Spleen (tissue), 7 donors: ENCODE measurements at regions not wholly inside any gene's neighbourhood (a gene's known extent, or its start where the extent isn't known, plus 50 kb on each side); places are given as distances from the start of the nearest gene placed in this dataset.

ENCODE experiments used
- POLR2A ChIP-seq, 3 donors: fragments of 450-650 bp; IDR thresholded peaks; one replicate each; pipeline ENCODE4 v1.5.1; 2017; ENCODE audit warnings: antibody characterized with exemption in 3 of 3, mild to moderate bottlenecking in 1 of 3
- POLR2AphosphoS5 ChIP-seq, 3 donors: sonication (generic); formaldehyde crosslinking; IDR thresholded peaks; one replicate each; pipeline ENCODE4 v1.5.1; 2017; ENCODE audit warnings: antibody characterized with exemption in 3 of 3
- TF ChIP-seq, protein P1 (sequence below), 11 experiments: fragments of 200-600 bp in 7 of 11; fragments of 450-650 bp in 4 of 11; sonication (generic) in 4 of 11; IDR thresholded peaks in 8 of 11; conservative IDR thresholded peaks in 3 of 11; 1 replicate in 7 of 11; 2 replicates in 4 of 11; pipeline versions ENCODE4 v1.4.0 to v1.8.0; 2016 to 2021; ENCODE audit warnings: antibody characterized with exemption in 11 of 11, inconsistent platforms in 4 of 11, mild to moderate bottlenecking in 1 of 11
- donor health status: DM: no; HTN: no; CAD: no; lungs with moderate emphysema.
- donor health status: DM: no; HTN: no; CAD: no.
- donor health status: DM: no; HTN: no; CAD: no.

- TF ChIP-seq, protein P1, sequence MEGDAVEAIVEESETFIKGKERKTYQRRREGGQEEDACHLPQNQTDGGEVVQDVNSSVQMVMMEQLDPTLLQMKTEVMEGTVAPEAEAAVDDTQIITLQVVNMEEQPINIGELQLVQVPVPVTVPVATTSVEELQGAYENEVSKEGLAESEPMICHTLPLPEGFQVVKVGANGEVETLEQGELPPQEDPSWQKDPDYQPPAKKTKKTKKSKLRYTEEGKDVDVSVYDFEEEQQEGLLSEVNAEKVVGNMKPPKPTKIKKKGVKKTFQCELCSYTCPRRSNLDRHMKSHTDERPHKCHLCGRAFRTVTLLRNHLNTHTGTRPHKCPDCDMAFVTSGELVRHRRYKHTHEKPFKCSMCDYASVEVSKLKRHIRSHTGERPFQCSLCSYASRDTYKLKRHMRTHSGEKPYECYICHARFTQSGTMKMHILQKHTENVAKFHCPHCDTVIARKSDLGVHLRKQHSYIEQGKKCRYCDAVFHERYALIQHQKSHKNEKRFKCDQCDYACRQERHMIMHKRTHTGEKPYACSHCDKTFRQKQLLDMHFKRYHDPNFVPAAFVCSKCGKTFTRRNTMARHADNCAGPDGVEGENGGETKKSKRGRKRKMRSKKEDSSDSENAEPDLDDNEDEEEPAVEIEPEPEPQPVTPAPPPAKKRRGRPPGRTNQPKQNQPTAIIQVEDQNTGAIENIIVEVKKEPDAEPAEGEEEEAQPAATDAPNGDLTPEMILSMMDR (IDR thresholded peaks at IDR 0.05 in 8 of 11, conservative IDR thresholded peaks at IDR 0.05 in 3 of 11), result no peak
- no peak for TF ChIP-seq POLR2AphosphoS5 (IDR thresholded peaks at IDR 0.05)
- no peak for TF ChIP-seq POLR2A (IDR thresholded peaks at IDR 0.05)
These were observed 72.5 kb upstream of the PARP11 start for GRCh38 chr12:3945671-3946070.
